Breast epithelium (tissue), 3 donors: ENCODE measurements at regions not wholly inside any gene's neighbourhood (a gene's known extent, or its start where the extent isn't known, plus 50 kb on each side); places are given as distances from the start of the nearest gene placed in this dataset.

ENCODE experiments used
- CTCF ChIP-seq, 3 donors: fragments of 450-650 bp; IDR thresholded peaks; one replicate each; pipeline ENCODE4 v1.5.1; 2016 to 2017; ENCODE audit warnings: antibody characterized with exemption in 3 of 3, mild to moderate bottlenecking in 3 of 3, moderate library complexity in 3 of 3
- POLR2A ChIP-seq: fragments of 450-650 bp; IDR thresholded peaks from one replicate; pipeline ENCODE4 v1.6.1; 2016; ENCODE audit warnings: antibody characterized with exemption, mild to moderate bottlenecking, moderate library complexity
- POLR2AphosphoS5 ChIP-seq, 3 donors: sonication (generic); formaldehyde crosslinking; IDR thresholded peaks; one replicate each; pipeline ENCODE4 v1.6.1; 2017; ENCODE audit warnings: antibody characterized with exemption in 3 of 3

- TF ChIP-seq CTCF (IDR thresholded peaks at IDR 0.05): no peak
- TF ChIP-seq POLR2A: no peak
- TF ChIP-seq POLR2AphosphoS5 (IDR thresholded peaks at IDR 0.05): no peak
Observed at GRCh38 chr9:28445211-28445610, 871.9 kb upstream of the C9orf72 start.
